ENCODE measurements at regions not wholly inside any gene's neighbourhood (a gene's known extent, or its start where the extent isn't known, plus 50 kb on each side); places are given as distances from the start of the nearest gene placed in this dataset.

DNA sequence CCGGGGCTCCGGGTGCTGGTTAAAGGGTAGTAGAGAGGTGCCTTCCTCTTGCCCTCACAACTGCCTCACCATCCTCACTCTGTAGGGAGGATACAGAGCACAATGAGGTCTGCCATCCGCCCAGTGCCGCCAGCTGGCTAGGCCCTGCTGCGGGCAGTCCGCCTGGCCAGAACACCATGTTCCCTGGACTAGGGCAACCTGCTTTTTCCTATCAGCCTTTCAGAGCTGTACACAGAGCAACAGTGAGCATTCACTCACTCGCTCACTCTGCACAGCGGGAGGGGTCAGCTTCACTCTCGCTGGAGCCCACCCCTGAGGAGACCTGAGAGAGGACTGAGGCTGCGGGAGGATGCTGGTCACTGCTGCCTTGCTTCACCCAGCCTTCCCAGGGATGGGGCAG lies 218.7 kb upstream of the CHRNA7 start:
- no peaks in the 10 kb centered on the region for H3K9me3 Mint-ChIP-seq (ENCODE audit: insufficient read depth)
- POLR2A ChIA-PET, result no interaction called here
- H3K27ac ChIP-seq (ENCODE audit: low read length in 2 of 2), result no peak overlapping the region
- peaks cover 0 to 12% (median 0%) of the 10 kb centered on the region in 3 donors for H3K9me3 ChIP-seq (ENCODE audit: control extremely low read depth in 1 of 3, control insufficient read depth in 2 of 3, insufficient read depth in 1 of 3, low read length in 2 of 3)
- no peak for ATAC-seq (ENCODE audit: low read depth)
- no peak overlapping the region for H2AFZ ChIP-seq (ENCODE audit: insufficient read depth, low read depth, low read length, poor library complexity, severe bottlenecking)
- no peaks in the 10 kb centered on the region for H3K4me1 ChIP-seq (ENCODE audit: control insufficient read depth in 2 of 2, insufficient read depth in 2 of 2, low read length in 2 of 2)
- no peaks in the 10 kb centered on the region for H3K27me3 ChIP-seq (replicated peaks in 1 of 4; ENCODE audit: control extremely low read depth in 1 of 4, control insufficient read depth in 3 of 4, insufficient read depth in 4 of 4, low read length in 3 of 4)
- DNase-seq, result no peak
- 98% methylated on average over 8 of the region's 10 CpGs for WGBS (ENCODE audit: insufficient coverage)
- CTCF ChIA-PET, result no interaction called here
- no peaks in the 10 kb centered on the region for H4K20me1 ChIP-seq (ENCODE audit: control insufficient read depth, insufficient read depth, low read length, poor library complexity, severe bottlenecking)
- no peaks in the 10 kb centered on the region for H3K36me3 ChIP-seq (replicated peaks in 1 of 2; ENCODE audit: control extremely low read depth in 1 of 2, control insufficient read depth in 1 of 2, extremely low read depth in 1 of 2, insufficient read depth in 2 of 2, low read length in 1 of 2)
- no peak overlapping the region for H3K9ac ChIP-seq (ENCODE audit: low read length)
- no peak overlapping the region for H3K4me3 ChIP-seq (ENCODE audit: control extremely low read depth in 1 of 5, extremely low read depth in 1 of 5, insufficient read depth in 1 of 5, low read depth in 2 of 5, low read length in 4 of 5)
- no peaks in the 10 kb centered on the region for H3K27me3 Mint-ChIP-seq
- intact Hi-C loops (cut with micrococcal nuclease), result no loop called here
- no peaks in the 10 kb centered on the region for H3K4me1 Mint-ChIP-seq
- no peak overlapping the region for H3K4me3 Mint-ChIP-seq
- H3K79me2 ChIP-seq (ENCODE audit: control insufficient read depth, insufficient read depth, low read length), result no peaks in the 10 kb centered on the region
- TF ChIP-seq EZH2 (IDR thresholded peaks at IDR 0.05; ENCODE audit: borderline replicate concordance, insufficient read depth, low read depth, low read length, poor library complexity, severe bottlenecking), result no peak
- TF ChIP-seq, protein P1, sequence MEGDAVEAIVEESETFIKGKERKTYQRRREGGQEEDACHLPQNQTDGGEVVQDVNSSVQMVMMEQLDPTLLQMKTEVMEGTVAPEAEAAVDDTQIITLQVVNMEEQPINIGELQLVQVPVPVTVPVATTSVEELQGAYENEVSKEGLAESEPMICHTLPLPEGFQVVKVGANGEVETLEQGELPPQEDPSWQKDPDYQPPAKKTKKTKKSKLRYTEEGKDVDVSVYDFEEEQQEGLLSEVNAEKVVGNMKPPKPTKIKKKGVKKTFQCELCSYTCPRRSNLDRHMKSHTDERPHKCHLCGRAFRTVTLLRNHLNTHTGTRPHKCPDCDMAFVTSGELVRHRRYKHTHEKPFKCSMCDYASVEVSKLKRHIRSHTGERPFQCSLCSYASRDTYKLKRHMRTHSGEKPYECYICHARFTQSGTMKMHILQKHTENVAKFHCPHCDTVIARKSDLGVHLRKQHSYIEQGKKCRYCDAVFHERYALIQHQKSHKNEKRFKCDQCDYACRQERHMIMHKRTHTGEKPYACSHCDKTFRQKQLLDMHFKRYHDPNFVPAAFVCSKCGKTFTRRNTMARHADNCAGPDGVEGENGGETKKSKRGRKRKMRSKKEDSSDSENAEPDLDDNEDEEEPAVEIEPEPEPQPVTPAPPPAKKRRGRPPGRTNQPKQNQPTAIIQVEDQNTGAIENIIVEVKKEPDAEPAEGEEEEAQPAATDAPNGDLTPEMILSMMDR (IDR thresholded peaks at IDR 0.05), result no peak
- no peak overlapping the region for H3K4me2 ChIP-seq (replicated peaks; ENCODE audit: low read depth, low read length, poor library complexity, severe bottlenecking)
- no peak overlapping the region for H3K27ac Mint-ChIP-seq

DNA sequence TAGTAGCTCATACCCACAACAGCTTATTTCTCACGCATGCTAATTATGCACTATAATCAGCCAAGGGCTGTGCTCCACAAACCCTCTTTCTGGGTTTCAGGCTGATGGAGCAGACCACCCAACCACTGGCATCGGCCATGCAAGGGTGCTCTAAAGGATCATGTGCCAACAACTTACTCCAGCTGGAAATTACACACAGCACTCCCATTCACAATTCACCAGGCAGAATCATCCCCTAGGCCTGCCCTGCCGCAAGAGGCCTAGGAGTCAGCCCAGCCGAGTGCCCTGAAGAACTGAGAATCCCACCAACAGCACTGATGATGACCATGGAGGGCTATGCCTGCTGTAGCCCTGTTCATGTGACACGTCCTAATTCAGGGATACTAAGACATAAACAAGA lies 216.2 kb upstream of the CHRNA7 start:
- H3K4me3 ChIP-seq (ENCODE audit: control extremely low read depth in 1 of 5, extremely low read depth in 1 of 5, insufficient read depth in 1 of 5, low read depth in 2 of 5, low read length in 4 of 5), result no peak overlapping the region
- Mint-ChIP-seq H3K27ac (no peak overlapping the region), H3K9me3 (ENCODE audit: insufficient read depth) (no peaks in the 10 kb centered on the region), H3K27me3 (no peaks in the 10 kb centered on the region), H3K4me1 (no peaks in the 10 kb centered on the region), H3K4me3 (no peak overlapping the region)
- H3K79me2 ChIP-seq (ENCODE audit: control insufficient read depth, insufficient read depth, low read length), result no peaks in the 10 kb centered on the region
- ChIA-PET CTCF (no interaction called here), POLR2A (no interaction called here)
- no peak overlapping the region for H2AFZ ChIP-seq (ENCODE audit: insufficient read depth, low read depth, low read length, poor library complexity, severe bottlenecking)
- H3K27me3 ChIP-seq (replicated peaks in 1 of 4; ENCODE audit: control extremely low read depth in 1 of 4, control insufficient read depth in 3 of 4, insufficient read depth in 4 of 4, low read length in 3 of 4), result no peaks in the 10 kb centered on the region
- H3K4me2 ChIP-seq (replicated peaks; ENCODE audit: low read depth, low read length, poor library complexity, severe bottlenecking), result no peak overlapping the region
- no peak for DNase-seq
- TF ChIP-seq, protein P1 (IDR thresholded peaks at IDR 0.05), result no peak
- TF ChIP-seq EZH2 (IDR thresholded peaks at IDR 0.05; ENCODE audit: borderline replicate concordance, insufficient read depth, low read depth, low read length, poor library complexity, severe bottlenecking), result no peak
- H3K4me1 ChIP-seq (ENCODE audit: control insufficient read depth in 2 of 2, insufficient read depth in 2 of 2, low read length in 2 of 2), result no peaks in the 10 kb centered on the region
- 90% methylated on average over 5 of the region's 5 CpGs for WGBS (ENCODE audit: insufficient coverage)
- intact Hi-C loops (cut with micrococcal nuclease), result no loop called here
- no peaks in the 10 kb centered on the region for H4K20me1 ChIP-seq (ENCODE audit: control insufficient read depth, insufficient read depth, low read length, poor library complexity, severe bottlenecking)
- H3K9me3 ChIP-seq (ENCODE audit: control extremely low read depth in 1 of 3, control insufficient read depth in 2 of 3, insufficient read depth in 1 of 3, low read length in 2 of 3), result peaks cover 0 to 12% (median 0%) of the 10 kb centered on the region in 3 donors
- no peak overlapping the region for H3K9ac ChIP-seq (ENCODE audit: low read length)
- no peaks in the 10 kb centered on the region for H3K36me3 ChIP-seq (replicated peaks in 1 of 2; ENCODE audit: control extremely low read depth in 1 of 2, control insufficient read depth in 1 of 2, extremely low read depth in 1 of 2, insufficient read depth in 2 of 2, low read length in 1 of 2)
- no peak overlapping the region for H3K27ac ChIP-seq (ENCODE audit: low read length in 2 of 2)
- no peak for ATAC-seq (ENCODE audit: low read depth)

All from B cell (primary cell).